Mucosa of stomach (tissue), 1 donor: ENCODE measurements at regions not wholly inside any gene's neighbourhood (a gene's known extent, or its start where the extent isn't known, plus 50 kb on each side); places are given as distances from the start of the nearest gene placed in this dataset.
"Not testable (repeated sequence)": the region's sequence is repeated elsewhere in the genome, so short reads cannot be mapped to it uniquely, and the experiment has no call there.

Experiments
- H3K27me3 ChIP-seq: one replicate; pipeline ENCODE4 v1.7.0; 2013; ENCODE audit warnings: mild to moderate bottlenecking, low read length; ENCODE audit not compliant: control insufficient read depth, insufficient read depth
- H3K36me3 ChIP-seq: one replicate; pipeline ENCODE4 v1.7.0; 2013; ENCODE audit warnings: low read length; ENCODE audit not compliant: control insufficient read depth, insufficient read depth
- H3K4me1 ChIP-seq: one replicate; pipeline ENCODE4 v1.7.0; 2013; ENCODE audit warnings: mild to moderate bottlenecking, low read length; ENCODE audit not compliant: control insufficient read depth, insufficient read depth
- H3K4me3 ChIP-seq: one replicate; pipeline ENCODE4 v1.7.0; 2013; ENCODE audit warnings: low read length
- H3K9ac ChIP-seq: one replicate; pipeline ENCODE4 v1.7.0; 2013; ENCODE audit warnings: mild to moderate bottlenecking, low read length, moderate library complexity
- H3K9me3 ChIP-seq: one replicate; pipeline ENCODE4 v1.7.0; 2013; ENCODE audit warnings: mild to moderate bottlenecking, low read length, moderate library complexity; ENCODE audit not compliant: control insufficient read depth
- donor health status: Pancreatic carcinoma.

DNA sequence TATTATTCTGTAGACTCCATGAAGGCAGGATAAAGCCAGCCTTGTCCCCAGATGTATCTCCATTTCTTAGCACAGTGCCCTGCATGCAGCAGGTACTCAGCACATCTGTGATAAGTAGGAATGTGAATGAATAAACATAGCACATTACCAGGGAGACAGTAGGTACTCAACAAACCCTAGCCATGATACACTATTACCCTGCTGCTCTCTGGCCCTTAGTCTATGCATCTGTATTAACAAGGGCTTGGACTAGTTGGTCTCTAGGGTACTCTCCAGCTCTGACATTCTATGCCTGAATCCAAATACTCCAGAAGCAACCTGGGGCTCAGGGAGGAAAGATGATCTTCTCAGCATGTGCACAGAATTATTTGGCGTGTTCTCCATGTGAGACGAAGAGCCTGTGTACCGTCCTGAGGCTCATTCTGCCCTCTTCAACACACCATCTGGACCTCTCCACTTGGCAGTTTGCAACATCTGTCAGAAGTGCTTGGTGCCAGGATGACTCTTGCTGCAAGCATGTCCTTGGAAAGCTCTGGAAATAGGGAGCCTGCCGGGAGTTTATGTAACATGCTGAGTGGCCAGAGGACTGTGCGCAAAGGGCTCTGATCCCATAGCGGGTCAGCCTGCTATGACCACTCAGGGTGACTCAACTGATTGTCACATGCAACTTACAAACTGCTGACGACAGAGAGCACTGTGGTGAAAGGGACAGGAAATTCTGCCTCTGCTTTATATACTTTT, 228.2 kb upstream of the USP24 start:
- no peaks in the 10 kb centered on the region for H3K4me1 ChIP-seq
- no peak overlapping the region for H3K9ac ChIP-seq
- H3K4me3 ChIP-seq: no peak overlapping the region
- no peaks in the 10 kb centered on the region for H3K27me3 ChIP-seq
- no peaks in the 10 kb centered on the region for H3K36me3 ChIP-seq
- H3K9me3 ChIP-seq: no peaks in the 10 kb centered on the region

- H3K9me3 ChIP-seq: no peaks in the 10 kb centered on the region
- H3K4me1 ChIP-seq: no peaks in the 10 kb centered on the region
- H3K36me3 ChIP-seq: no peaks in the 10 kb centered on the region
- no peaks in the 10 kb centered on the region for H3K27me3 ChIP-seq
- H3K4me3 ChIP-seq: no peak overlapping the region
- no peak overlapping the region for H3K9ac ChIP-seq
These were observed 226.3 kb upstream of the USP24 start for GRCh38 chr1:55441489-55441888.

- H3K9me3 ChIP-seq: no peaks in the 10 kb centered on the region
- no peaks in the 10 kb centered on the region for H3K4me1 ChIP-seq
- H3K27me3 ChIP-seq: no peaks in the 10 kb centered on the region
- H3K36me3 ChIP-seq: no peaks in the 10 kb centered on the region
- H3K9ac ChIP-seq: no peak overlapping the region
- no peak overlapping the region for H3K4me3 ChIP-seq
These were observed 222.5 kb upstream of the USP24 start for GRCh38 chr1:55437692-55438091.

DNA sequence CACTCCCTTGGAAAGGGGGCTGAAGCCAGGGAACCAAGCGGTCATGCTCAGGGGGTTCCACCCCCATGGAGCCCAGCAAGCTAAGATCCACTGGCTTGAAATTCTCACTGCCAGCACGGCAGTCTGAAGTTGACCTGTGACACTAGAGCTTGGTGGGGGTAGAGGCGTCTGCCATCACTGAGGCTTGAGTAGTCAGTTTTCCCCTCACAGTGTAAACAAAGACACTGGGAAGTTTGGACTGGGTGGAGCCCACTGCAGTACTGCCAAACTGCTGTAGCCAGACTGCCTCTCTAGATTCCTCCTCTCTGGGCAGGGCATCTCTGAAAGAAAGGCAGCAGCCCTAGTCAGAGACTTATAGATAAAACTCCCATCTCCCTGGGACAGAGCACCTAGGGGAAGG, 215.6 kb upstream of the USP24 start:
- H3K27me3 ChIP-seq, H3K9me3 ChIP-seq, H3K9ac ChIP-seq, H3K4me3 ChIP-seq, H3K36me3 ChIP-seq: not testable (repeated sequence)
- H3K4me1 ChIP-seq: peaks cover 35% of the 10 kb centered on the region

DNA sequence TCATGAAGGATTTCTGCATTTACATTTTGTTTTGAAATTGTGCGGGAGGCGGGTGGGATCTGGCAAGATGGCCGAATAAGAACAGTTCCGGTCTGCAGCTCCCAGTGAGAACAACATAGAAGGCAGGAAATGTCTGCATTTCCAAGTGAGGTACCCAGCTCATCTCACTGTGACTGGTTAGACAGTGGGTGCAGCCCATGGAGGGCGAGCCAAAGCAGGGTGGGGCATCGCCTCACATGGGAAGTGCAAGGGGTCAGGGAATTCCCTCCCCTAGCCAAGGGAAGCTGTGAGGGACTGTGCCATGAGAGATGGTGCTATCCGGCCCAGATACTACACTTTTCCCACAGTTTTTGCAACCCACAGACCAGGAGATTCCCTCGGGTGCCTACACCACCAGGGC, 215.0 kb upstream of the USP24 start:
- not testable (repeated sequence) for H3K27me3 ChIP-seq, H3K4me3 ChIP-seq, H3K9me3 ChIP-seq, H3K36me3 ChIP-seq, H3K9ac ChIP-seq
- H3K4me1 ChIP-seq: peaks cover 35% of the 10 kb centered on the region

DNA sequence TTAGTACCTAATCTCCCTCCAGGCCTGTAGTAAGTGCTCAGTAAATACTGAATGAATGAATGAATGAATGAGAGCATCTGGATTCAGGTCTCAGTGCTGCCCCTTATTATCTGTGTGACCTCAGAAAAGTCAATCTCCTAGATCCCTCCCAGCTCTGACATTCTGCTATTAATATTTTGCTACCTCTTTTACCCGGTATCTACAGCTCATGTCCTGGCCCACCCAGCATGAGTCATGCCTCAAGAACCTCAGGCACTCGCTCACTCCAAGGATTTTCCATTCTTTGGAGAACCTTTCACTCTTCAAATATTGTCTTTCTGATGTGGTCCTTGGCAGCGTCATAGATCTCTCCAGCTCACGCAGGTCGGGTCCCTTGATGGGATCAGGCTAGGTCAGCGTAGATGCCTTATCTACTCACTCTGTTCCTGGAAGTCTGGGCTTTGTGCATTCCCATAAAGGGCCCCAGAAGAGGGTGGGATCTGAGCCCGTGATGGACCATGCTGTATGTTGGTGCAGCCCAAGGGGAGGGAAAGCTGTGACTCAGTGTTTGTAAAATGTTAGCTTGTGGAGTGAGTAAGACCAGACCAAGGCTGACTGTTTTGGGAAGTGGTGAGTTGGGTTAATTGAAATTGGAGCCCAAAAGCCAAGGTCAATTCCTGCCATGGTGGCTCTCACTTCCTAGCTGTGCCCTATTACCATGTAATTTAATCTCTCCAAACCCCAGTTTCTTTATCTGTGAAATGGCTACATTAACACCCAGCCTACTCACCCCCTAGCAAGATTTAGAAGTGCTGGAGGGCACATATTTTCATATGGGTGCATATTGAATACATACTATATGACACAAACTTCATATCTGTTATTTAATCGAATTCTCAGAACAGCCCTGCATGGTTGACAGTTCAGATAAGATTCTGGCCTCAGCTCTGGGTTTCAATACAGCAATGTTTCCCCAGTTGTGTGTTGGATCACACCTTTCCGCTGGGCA, 214.1 kb upstream of the USP24 start:
- H3K9me3 ChIP-seq: no peaks in the 10 kb centered on the region
- H3K4me1 ChIP-seq: peaks cover 35% of the 10 kb centered on the region
- no peak overlapping the region for H3K9ac ChIP-seq
- H3K36me3 ChIP-seq: no peaks in the 10 kb centered on the region
- H3K27me3 ChIP-seq: no peaks in the 10 kb centered on the region
- peak overlapping the region; percentile 1 for H3K4me3 ChIP-seq

GRCh38 chr1:55428231-55428630, 213.1 kb upstream of the USP24 start:
- H3K4me3 ChIP-seq: no peak overlapping the region
- no peaks in the 10 kb centered on the region for H3K9me3 ChIP-seq
- H3K36me3 ChIP-seq: no peaks in the 10 kb centered on the region
- no peak overlapping the region for H3K9ac ChIP-seq
- H3K27me3 ChIP-seq: no peaks in the 10 kb centered on the region
- H3K4me1 ChIP-seq: peaks cover 35% of the 10 kb centered on the region

DNA sequence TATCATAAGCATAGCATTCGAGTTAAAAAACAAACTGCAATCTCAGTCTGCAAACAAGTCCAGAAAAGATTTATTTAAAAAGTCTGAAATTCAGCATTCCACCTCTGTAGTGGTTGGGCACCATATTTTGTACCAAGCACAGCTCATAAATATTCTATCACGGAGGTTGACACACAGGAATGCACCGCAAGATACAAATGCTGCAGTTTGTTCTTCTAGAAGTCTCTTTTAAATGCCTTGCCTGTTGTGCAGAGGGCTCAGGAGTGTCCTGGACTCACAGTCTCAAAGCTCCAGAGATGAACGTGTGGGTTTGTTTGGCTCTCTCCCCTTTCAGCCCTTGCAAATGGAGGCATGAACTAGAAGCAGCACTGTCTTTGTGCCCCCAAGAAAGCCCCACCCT, 212.4 kb upstream of the USP24 start:
- Histone ChIP-seq H3K9me3 (no peaks in the 10 kb centered on the region), H3K27me3 (no peaks in the 10 kb centered on the region), H3K9ac (no peak overlapping the region), H3K4me3 (no peak overlapping the region), H3K36me3 (no peaks in the 10 kb centered on the region), H3K4me1 (peaks cover 35% of the 10 kb centered on the region)

DNA sequence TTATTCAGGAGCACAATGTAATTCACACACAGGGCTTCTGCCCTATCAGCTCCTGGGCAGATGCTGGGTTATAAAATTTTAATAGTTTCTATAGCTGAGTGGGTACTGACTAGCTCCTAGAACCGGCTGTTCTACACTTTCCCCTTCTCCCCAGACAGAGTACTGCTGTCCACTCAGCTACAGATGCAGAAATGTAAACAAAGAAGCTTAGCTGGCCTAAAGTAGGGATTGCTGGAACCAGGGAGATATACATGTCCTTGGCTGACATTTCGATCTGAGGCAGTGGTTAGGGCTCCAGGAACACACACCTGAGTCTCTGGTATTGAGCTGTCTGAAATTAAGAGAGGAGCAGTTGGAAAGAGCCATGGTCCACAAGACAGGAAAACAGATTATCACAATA, 211.5 kb upstream of the USP24 start:
- Histone ChIP-seq H3K9me3 (no peaks in the 10 kb centered on the region), H3K27me3 (no peaks in the 10 kb centered on the region), H3K9ac (no peak overlapping the region), H3K4me1 (peaks cover 35% of the 10 kb centered on the region), H3K36me3 (no peaks in the 10 kb centered on the region), H3K4me3 (no peak overlapping the region)

GRCh38 chr1:55426156-55426555, 211.0 kb upstream of the USP24 start:
- H3K36me3 ChIP-seq: no peaks in the 10 kb centered on the region
- H3K9ac ChIP-seq: no peak overlapping the region
- peaks cover 34% of the 10 kb centered on the region for H3K4me1 ChIP-seq
- H3K27me3 ChIP-seq: no peaks in the 10 kb centered on the region
- no peak overlapping the region for H3K4me3 ChIP-seq
- no peaks in the 10 kb centered on the region for H3K9me3 ChIP-seq

DNA sequence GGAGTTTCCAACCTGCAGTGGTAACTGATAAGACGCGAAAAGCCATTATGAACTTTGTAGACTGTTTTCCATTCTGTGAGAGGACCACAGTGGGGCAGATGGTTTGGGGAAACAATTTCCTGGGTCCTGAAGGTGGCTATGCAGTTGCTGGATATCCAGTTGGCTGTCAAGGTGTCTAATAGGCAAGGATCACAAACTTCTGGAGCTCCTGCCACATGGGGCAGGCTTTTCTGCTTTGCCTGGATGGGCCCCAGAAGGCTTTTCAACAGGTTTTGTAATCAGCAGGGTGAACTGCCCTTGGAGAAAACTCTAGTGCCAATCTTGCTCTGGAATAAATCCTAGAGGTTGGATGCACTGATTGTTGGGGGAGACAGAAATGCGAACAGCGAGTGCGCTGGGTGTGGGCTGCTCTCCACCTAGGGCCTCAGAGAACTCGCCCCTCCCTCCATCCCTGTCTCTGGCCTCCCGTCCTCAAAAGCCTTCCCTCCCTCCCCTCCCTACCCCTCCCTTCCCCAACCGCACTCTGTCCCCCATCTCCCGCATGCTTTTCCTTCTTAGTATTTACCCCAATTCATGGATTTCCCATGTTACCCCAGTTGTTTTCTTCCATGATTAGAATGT, 210.3 kb upstream of the USP24 start:
- H3K4me1 ChIP-seq: peaks cover 26% of the 10 kb centered on the region
- no peak overlapping the region for H3K4me3 ChIP-seq
- H3K27me3 ChIP-seq: no peaks in the 10 kb centered on the region
- H3K9ac ChIP-seq: no peak overlapping the region
- no peaks in the 10 kb centered on the region for H3K36me3 ChIP-seq
- H3K9me3 ChIP-seq: no peaks in the 10 kb centered on the region

- H3K4me3 ChIP-seq: no peak overlapping the region
- no peaks in the 10 kb centered on the region for H3K9me3 ChIP-seq
- no peaks in the 10 kb centered on the region for H3K27me3 ChIP-seq
- H3K9ac ChIP-seq: no peak overlapping the region
- H3K36me3 ChIP-seq: no peaks in the 10 kb centered on the region
- peaks cover 8% of the 10 kb centered on the region for H3K4me1 ChIP-seq
These were observed 208.2 kb upstream of the USP24 start for GRCh38 chr1:55423376-55423775.
